Stomach (tissue), 4 donors: ENCODE measurements at regions not wholly inside any gene's neighbourhood (a gene's known extent, or its start where the extent isn't known, plus 50 kb on each side); places are given as distances from the start of the nearest gene placed in this dataset.

ENCODE experiments used
- POLR2A ChIP-seq, 4 donors: fragments of 450-650 bp; IDR thresholded peaks; one replicate each; pipeline ENCODE4 v1.6.1; 2016; ENCODE audit warnings: antibody characterized with exemption in 4 of 4, control low read depth in 2 of 4, mild to moderate bottlenecking in 1 of 4, moderate library complexity in 1 of 4
- POLR2AphosphoS5 ChIP-seq, 3 donors: sonication (generic); formaldehyde crosslinking; IDR thresholded peaks; one replicate each; pipeline ENCODE4 v1.6.1; 2016; ENCODE audit warnings: antibody characterized with exemption in 3 of 3
- TF ChIP-seq, protein P1 (sequence below), 7 experiments: fragments of 450-650 bp in 4 of 7; fragments of 200-600 bp in 3 of 7; sonication (generic) in 3 of 7; IDR thresholded peaks; one replicate each; pipeline ENCODE4 v1.5.1; 2016 to 2019; ENCODE audit warnings: antibody characterized with exemption in 7 of 7, control low read depth in 2 of 7, mild to moderate bottlenecking in 1 of 7

DNA sequence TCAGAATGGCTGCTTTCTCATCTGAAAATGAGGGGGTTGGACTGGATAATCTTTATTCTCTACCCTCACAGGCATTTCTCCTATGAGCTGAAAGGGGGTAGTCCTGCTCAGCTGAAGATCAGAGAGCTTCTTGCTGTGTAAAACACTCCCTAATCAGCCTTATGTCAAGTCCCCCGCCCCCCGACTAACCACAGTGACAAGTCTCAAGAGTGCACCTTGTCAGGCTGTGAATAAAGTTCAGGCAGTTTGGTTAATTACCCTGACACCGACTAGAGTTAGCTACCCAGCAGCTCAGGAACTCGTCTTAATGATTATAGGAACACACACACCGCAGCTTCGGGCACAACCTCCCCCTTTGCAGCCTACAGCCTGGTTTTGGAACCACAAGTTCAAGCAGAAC lies 513.7 kb downstream of the RPS24 start:
- TF ChIP-seq, protein P1, sequence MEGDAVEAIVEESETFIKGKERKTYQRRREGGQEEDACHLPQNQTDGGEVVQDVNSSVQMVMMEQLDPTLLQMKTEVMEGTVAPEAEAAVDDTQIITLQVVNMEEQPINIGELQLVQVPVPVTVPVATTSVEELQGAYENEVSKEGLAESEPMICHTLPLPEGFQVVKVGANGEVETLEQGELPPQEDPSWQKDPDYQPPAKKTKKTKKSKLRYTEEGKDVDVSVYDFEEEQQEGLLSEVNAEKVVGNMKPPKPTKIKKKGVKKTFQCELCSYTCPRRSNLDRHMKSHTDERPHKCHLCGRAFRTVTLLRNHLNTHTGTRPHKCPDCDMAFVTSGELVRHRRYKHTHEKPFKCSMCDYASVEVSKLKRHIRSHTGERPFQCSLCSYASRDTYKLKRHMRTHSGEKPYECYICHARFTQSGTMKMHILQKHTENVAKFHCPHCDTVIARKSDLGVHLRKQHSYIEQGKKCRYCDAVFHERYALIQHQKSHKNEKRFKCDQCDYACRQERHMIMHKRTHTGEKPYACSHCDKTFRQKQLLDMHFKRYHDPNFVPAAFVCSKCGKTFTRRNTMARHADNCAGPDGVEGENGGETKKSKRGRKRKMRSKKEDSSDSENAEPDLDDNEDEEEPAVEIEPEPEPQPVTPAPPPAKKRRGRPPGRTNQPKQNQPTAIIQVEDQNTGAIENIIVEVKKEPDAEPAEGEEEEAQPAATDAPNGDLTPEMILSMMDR (IDR thresholded peaks at IDR 0.05) = no peak
- TF ChIP-seq POLR2A (IDR thresholded peaks at IDR 0.05) = no peak
- TF ChIP-seq POLR2AphosphoS5 (IDR thresholded peaks at IDR 0.05) = no peak
